ENCODE measurements at regions not wholly inside any gene's neighbourhood (a gene's known extent, or its start where the extent isn't known, plus 50 kb on each side); places are given as distances from the start of the nearest gene placed in this dataset.

DNA sequence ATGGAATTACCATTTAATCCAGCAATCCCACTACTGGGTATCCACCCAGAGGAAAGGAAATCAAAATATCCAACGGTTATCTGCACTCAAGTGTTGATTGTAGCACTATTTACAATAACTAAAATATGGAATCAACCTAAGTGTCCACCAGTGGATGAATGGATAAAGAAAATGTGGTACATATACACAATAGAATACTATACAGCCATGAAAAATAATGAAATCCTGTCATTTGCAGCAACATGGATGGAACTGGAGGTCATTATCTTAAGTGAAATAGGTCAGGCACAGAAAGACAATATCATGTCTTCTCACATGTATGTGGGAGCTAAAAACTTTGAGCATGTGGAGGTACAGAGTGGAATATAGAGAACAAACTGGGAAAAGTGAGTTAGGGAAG lies 92.9 kb upstream of the ARHGEF7 start:
- Histone ChIP-seq H3K36me3 (ENCODE audit: control insufficient read depth in 4 of 4, insufficient read depth in 4 of 4, low read length in 4 of 4) (no peaks in the 10 kb centered on the region), H3K9me3 (ENCODE audit: control insufficient read depth in 4 of 4, insufficient read depth in 3 of 4, low read length in 3 of 4) (peaks cover 0 to 9% (median 7%) of the 10 kb centered on the region in 4 donors), H3K27ac (ENCODE audit: low read depth in 1 of 2, low read length in 1 of 2) (no peak overlapping the region), H3K9ac (ENCODE audit: insufficient read depth in 1 of 2, low read length in 2 of 2) (no peak overlapping the region), H3K4me1 (ENCODE audit: control insufficient read depth in 5 of 5, insufficient read depth in 5 of 5, low read length in 5 of 5) (no peaks in the 10 kb centered on the region), H3K4me3 (no peak overlapping the region), H3K27me3 (ENCODE audit: control insufficient read depth in 3 of 3, insufficient read depth in 3 of 3, low read length in 2 of 3) (no peaks in the 10 kb centered on the region)
- 79 to 95% methylated on average over 1 of the region's 1 CpG for WGBS, 2 donors
- ATAC-seq (ENCODE audit: insufficient read depth, low FRiP score) (no peak), DNase-seq (no peak)
- TF ChIP-seq, protein P1, sequence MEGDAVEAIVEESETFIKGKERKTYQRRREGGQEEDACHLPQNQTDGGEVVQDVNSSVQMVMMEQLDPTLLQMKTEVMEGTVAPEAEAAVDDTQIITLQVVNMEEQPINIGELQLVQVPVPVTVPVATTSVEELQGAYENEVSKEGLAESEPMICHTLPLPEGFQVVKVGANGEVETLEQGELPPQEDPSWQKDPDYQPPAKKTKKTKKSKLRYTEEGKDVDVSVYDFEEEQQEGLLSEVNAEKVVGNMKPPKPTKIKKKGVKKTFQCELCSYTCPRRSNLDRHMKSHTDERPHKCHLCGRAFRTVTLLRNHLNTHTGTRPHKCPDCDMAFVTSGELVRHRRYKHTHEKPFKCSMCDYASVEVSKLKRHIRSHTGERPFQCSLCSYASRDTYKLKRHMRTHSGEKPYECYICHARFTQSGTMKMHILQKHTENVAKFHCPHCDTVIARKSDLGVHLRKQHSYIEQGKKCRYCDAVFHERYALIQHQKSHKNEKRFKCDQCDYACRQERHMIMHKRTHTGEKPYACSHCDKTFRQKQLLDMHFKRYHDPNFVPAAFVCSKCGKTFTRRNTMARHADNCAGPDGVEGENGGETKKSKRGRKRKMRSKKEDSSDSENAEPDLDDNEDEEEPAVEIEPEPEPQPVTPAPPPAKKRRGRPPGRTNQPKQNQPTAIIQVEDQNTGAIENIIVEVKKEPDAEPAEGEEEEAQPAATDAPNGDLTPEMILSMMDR (IDR thresholded peaks at IDR 0.05; ENCODE audit: control extremely low read depth, extremely low read depth), result no peak

- 68 to 87% methylated on average over 1 of the region's 1 CpG for WGBS, 2 donors
- ATAC-seq (ENCODE audit: insufficient read depth, low FRiP score) (no peak), DNase-seq (no peak)
- no peaks in the 10 kb centered on the region for H3K27me3 ChIP-seq (ENCODE audit: control insufficient read depth in 3 of 3, insufficient read depth in 3 of 3, low read length in 2 of 3)
- no peak overlapping the region for H3K4me3 ChIP-seq
- no peaks in the 10 kb centered on the region for H3K4me1 ChIP-seq (ENCODE audit: control insufficient read depth in 5 of 5, insufficient read depth in 5 of 5, low read length in 5 of 5)
- H3K36me3 ChIP-seq (ENCODE audit: control insufficient read depth in 4 of 4, insufficient read depth in 4 of 4, low read length in 4 of 4), result no peaks in the 10 kb centered on the region
- TF ChIP-seq, protein P1 (IDR thresholded peaks at IDR 0.05; ENCODE audit: control extremely low read depth, extremely low read depth), result no peak
- H3K27ac ChIP-seq (ENCODE audit: low read depth in 1 of 2, low read length in 1 of 2), result no peak overlapping the region
- no peak overlapping the region for H3K9ac ChIP-seq (ENCODE audit: insufficient read depth in 1 of 2, low read length in 2 of 2)
- peaks cover 0 to 9% (median 7%) of the 10 kb centered on the region in 4 donors for H3K9me3 ChIP-seq (ENCODE audit: control insufficient read depth in 4 of 4, insufficient read depth in 3 of 4, low read length in 3 of 4)
Observed at GRCh38 chr13:111021270-111021669, 93.8 kb upstream of the ARHGEF7 start.

DNA sequence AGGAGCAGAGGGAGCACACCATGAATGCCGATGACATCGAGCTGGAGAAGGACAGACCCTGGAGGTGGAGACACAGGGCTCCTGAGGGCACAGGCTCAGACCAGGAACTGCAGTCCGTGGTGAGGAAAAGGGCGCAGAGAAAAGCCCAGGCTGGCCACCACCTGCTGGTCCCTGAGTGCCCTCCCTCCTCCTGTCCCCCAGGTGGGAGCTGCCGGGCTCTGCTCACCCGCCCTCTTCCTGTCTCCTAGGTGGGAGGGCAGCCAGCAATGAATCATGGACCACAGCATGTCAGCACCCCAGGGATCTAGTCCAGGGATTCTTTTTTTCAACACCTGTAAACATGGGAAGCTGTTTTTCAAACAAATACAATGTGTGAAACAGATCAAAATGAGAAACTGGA lies 94.6 kb upstream of the ARHGEF7 start:
- H3K4me1 ChIP-seq (ENCODE audit: control insufficient read depth in 5 of 5, insufficient read depth in 5 of 5, low read length in 5 of 5), result no peaks in the 10 kb centered on the region
- H3K4me3 ChIP-seq, result no peak overlapping the region
- no peak overlapping the region for H3K27ac ChIP-seq (ENCODE audit: low read depth in 1 of 2, low read length in 1 of 2)
- ATAC-seq (ENCODE audit: insufficient read depth, low FRiP score), result no peak
- no peak for DNase-seq
- no peak overlapping the region for H3K9ac ChIP-seq (ENCODE audit: insufficient read depth in 1 of 2, low read length in 2 of 2)
- H3K27me3 ChIP-seq (ENCODE audit: control insufficient read depth in 3 of 3, insufficient read depth in 3 of 3, low read length in 2 of 3), result no peaks in the 10 kb centered on the region
- peaks cover 0 to 9% (median 7%) of the 10 kb centered on the region in 4 donors for H3K9me3 ChIP-seq (ENCODE audit: control insufficient read depth in 4 of 4, insufficient read depth in 3 of 4, low read length in 3 of 4)
- TF ChIP-seq, protein P1 (IDR thresholded peaks at IDR 0.05; ENCODE audit: control extremely low read depth, extremely low read depth), result no peak
- H3K36me3 ChIP-seq (ENCODE audit: control insufficient read depth in 4 of 4, insufficient read depth in 4 of 4, low read length in 4 of 4), result no peaks in the 10 kb centered on the region
- WGBS, 2 donors, result 81 to 93% methylated on average over 6 of the region's 6 CpGs

DNA sequence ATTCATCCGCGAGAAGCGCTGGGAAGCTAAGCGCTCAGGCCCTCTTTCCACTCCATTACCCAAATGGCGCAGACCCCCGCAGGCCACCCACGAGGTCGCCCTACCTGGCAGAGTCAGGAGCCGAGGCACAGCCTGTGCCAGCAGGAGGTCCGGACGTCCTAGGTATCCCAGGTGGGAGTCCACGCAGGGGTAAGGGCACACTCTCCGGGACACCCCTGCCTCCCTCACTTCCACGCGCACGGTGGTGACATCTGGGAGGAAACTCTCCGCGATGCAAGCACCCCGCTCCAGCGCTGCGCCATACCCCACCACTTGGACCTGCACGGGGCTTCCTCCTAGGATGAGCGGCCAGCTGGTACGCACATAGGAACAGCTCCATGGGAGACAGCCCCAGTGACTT lies 95.1 kb upstream of the ARHGEF7 start:
- ATAC-seq (ENCODE audit: insufficient read depth, low FRiP score), result no peak
- H3K27me3 ChIP-seq (ENCODE audit: control insufficient read depth in 3 of 3, insufficient read depth in 3 of 3, low read length in 2 of 3), result no peaks in the 10 kb centered on the region
- H3K4me1 ChIP-seq (ENCODE audit: control insufficient read depth in 5 of 5, insufficient read depth in 5 of 5, low read length in 5 of 5), result no peaks in the 10 kb centered on the region
- WGBS, 2 donors, result 94 to 95% methylated on average over 24 of the region's 24 CpGs
- TF ChIP-seq, protein P1 (IDR thresholded peaks at IDR 0.05; ENCODE audit: control extremely low read depth, extremely low read depth), result no peak
- H3K27ac ChIP-seq (ENCODE audit: low read depth in 1 of 2, low read length in 1 of 2), result no peak overlapping the region
- H3K9ac ChIP-seq (ENCODE audit: insufficient read depth in 1 of 2, low read length in 2 of 2), result no peak overlapping the region
- no peak for DNase-seq
- H3K9me3 ChIP-seq (ENCODE audit: control insufficient read depth in 4 of 4, insufficient read depth in 3 of 4, low read length in 3 of 4), result peaks cover 0 to 9% (median 7%) of the 10 kb centered on the region in 4 donors
- no peak overlapping the region for H3K4me3 ChIP-seq
- no peaks in the 10 kb centered on the region for H3K36me3 ChIP-seq (ENCODE audit: control insufficient read depth in 4 of 4, insufficient read depth in 4 of 4, low read length in 4 of 4)

All from lung (tissue), 11 donors.